HG03103 (cell line): ENCODE measurements at regions not wholly inside any gene's neighbourhood (a gene's known extent, or its start where the extent isn't known, plus 50 kb on each side); places are given as distances from the start of the nearest gene placed in this dataset.
"Not testable (repeated sequence)": the region's sequence is repeated elsewhere in the genome, so short reads cannot be mapped to it uniquely, and the experiment has no call there.

Experiments used
- ATAC-seq: cut with Tn5 transposase; IDR thresholded peaks from one replicate; pipeline ENCODE4 v1.9.1; 2021; ENCODE audit warnings: low read depth; ENCODE audit not compliant: unreplicated experiment

DNA sequence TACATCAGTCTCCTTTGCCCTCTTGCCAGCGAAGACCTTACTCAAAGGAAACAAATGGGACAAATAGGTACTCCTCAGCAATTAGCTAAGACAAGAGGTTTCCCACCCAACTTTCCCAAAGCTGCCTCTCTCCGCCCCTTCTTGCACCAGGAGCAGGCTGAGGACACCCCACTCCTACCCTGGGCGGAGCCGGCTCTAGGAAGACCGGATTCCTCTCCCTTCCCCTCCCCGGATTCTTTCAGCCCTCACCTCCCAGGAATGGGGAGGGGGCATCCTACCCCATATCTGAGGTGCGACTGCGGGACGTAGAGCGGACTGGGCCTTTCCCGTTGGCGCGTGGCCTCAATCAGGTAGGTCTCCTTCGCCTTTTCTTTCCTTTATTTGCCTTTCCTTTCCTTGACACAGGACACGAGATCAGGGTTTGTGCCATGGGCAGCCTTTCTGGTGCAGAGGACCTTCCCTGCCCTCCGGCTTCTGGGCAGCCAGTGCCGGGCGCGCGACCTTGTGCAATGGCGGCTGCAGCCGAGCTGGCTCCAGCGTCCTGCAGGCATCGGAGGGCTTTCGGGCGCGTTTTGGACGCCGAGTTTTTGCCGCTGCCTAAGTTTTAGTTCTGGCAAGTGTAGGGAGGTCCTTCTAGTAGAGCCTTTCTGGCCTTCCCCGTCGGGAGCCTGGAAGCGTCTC is 279.9 kb downstream of the PLS3 start:
- ATAC-seq, result not testable (repeated sequence)

DNA sequence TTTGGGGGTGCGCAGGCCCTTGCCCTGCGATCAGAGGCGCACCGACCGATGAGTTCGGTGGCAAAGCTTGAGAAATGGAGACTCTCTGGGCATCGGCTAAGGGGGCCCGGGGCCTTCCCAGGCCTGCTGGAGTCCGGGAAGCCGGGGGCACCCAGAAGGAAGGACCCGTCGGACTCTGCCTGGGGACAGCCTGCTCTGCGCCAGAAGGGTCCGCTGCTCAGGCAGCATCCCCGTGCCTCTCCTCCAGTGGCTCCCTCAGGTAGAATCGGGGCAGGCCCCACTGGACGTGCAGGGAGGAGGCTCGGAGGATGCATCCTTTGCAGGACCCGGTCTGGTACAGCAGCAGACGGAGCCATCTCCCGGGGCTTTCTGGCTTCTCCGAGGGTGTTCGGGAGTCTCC is 290.0 kb downstream of the PLS3 start:
- ATAC-seq, result not testable (repeated sequence)

DNA sequence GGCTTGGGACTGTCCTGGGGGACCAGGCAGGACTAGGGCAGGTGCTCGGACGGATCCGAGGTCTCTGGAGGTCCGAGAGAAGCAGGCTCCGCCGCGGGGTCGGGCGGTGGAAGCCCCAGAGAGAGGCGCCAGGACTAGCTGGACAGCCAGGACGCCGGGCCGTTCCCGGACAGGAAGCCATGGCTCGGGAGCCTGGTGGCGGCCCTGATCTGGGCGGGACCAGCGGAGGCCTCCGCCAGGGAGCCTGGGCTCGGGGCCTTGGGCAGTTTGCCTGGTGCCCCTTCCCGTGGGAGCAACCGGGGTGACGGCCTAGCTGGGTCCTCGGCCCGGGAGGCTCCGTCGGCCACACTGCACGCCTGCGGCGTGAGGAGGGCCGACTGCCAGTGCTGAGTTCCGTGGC is 292.3 kb downstream of the PLS3 start:
- not testable (repeated sequence) for ATAC-seq

DNA sequence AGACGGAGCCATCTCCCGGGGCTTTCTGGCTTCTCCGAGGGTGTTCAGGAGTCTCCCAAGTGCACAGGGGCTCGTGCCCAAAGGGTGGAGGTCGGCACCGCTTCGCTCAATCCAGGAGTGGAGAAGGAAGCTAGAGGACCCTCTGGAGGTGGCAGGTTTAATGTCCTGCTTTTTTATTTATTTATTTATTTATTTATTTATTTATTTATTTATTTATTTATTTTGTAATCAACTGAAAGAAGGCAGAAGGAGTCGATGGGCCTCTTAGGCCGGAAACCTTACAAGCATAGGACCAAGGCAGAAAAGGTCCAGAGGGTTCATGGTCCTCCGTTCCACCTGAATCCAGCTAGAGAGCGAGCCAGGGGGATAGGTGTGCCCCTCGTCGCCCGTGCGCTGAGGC is 289.4 kb upstream of the AGTR2 start:
- ATAC-seq, result not testable (repeated sequence)

DNA sequence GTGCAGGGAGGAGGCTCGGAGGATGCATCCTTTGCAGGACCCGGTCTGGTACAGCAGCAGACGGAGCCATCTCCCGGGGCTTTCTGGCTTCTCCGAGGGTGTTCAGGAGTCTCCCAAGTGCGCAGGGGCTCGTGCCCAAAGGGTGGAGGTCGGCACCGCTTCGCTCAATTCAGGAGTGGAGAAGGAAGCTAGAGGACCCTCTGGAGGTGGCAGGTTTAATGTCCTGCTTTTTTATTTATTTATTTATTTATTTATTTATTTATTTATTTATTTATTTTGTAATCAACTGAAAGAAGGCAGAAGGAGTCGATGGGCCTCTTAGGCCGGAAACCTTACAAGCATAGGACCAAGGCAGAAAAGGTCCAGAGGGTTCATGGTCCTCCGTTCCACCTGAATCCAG is 286.4 kb upstream of the AGTR2 start:
- not testable (repeated sequence) for ATAC-seq

DNA sequence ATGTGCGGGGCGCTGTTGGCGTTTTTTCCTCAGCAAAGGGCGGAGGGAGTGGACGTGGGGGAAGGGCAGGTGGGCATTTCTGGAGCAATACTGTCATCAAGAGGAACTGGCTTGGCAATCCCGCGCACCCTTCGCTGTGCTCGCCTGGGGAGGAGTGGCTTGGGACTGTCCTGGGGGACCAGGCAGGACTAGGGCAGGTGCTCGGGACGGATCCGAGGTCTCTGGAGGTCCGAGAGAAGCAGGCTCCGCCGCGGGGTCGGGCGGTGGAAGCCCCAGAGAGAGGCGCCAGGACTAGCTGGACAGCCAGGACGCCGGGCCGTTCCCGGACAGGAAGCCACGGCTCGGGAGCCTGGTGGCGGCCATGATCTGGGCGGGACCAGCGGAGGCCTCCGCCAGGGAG is 282.5 kb upstream of the AGTR2 start:
- not testable (repeated sequence) for ATAC-seq

DNA sequence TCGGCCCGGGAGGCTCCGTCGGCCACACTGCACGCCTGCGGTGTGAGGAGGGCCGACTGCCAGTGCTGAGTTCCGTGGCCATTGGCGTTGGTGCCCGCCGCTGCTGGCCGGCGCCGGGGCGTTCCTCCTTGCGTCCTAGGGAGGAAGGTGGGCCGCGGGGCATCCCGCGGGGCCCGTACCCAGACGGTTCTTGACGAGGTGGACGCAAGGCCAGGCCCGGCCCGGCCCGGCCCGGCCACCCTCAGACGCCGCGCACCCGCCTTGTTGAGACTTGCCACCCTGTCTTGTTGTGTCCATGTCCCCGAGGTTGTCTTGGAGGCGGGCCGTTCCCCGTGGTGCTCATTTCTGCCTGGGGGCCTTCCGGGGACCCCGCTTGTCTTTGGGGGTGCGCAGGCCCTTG is 282.0 kb upstream of the AGTR2 start:
- not testable (repeated sequence) for ATAC-seq

DNA sequence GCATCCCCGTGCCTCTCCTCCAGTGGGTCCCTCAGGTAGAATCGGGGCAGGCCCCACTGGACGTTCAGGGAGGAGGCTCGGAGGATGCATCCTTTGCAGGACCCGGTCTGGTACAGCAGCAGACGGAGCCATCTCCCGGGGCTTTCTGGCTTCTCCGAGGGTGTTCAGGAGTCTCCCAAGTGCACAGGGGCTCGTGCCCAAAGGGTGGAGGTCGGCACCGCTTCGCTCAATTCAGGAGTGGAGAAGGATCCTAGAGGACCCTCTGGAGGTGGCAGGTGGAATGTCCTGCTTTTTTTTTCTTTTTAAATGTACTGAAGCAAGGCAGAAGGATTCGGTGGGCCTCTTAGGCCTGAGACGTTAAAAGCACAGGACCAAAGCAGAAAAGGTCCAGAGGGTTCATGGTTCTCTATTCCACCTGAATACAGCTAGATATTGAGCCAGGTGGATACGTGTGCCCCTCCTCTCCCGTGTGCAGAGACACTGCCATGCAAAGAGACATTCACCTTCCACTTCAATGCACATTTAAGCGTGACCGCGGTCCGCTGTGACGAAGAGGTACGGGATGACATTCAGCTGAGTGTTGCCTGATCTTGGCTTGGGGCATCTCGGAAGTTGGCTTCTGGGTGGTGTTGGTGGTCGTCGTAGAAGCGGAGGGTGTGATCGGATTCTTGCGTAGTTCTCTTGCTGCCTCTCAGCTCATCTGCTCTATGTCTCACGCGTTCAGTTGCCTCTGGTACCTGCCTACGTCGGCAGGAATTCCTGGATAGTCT is 281.2 kb upstream of the AGTR2 start:
- no peak for ATAC-seq

DNA sequence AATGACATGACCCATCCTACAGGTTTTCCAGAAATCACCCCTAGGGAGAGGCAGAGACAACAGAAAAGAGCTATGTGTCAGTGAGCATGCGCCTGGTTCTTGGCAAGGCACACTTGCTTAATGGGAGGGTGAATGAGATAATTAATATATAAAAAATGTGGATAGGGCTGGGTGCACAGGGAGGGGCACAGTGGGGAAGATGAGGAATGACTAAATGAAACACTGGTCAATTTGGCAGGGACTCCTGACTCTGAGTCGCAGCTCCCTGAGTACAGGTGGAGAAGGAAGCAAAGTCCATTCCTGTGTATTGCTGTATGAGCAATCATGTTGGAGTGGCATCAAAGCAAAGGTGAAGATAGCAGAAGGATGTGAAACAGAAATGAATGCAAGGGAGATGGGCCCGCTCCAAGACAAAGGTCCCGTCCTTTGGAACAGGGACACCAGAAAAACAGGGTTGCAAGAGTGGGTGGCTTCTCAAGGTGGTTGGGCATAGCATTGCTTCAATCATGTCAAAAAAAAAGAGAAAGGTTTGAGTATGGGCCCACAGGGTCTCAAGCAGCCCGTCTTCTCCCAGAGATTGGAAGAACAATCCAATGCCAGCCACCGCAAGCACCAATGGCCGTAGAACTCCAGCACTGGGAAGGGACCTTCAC is 278.4 kb upstream of the AGTR2 start:
- no peak for ATAC-seq

DNA sequence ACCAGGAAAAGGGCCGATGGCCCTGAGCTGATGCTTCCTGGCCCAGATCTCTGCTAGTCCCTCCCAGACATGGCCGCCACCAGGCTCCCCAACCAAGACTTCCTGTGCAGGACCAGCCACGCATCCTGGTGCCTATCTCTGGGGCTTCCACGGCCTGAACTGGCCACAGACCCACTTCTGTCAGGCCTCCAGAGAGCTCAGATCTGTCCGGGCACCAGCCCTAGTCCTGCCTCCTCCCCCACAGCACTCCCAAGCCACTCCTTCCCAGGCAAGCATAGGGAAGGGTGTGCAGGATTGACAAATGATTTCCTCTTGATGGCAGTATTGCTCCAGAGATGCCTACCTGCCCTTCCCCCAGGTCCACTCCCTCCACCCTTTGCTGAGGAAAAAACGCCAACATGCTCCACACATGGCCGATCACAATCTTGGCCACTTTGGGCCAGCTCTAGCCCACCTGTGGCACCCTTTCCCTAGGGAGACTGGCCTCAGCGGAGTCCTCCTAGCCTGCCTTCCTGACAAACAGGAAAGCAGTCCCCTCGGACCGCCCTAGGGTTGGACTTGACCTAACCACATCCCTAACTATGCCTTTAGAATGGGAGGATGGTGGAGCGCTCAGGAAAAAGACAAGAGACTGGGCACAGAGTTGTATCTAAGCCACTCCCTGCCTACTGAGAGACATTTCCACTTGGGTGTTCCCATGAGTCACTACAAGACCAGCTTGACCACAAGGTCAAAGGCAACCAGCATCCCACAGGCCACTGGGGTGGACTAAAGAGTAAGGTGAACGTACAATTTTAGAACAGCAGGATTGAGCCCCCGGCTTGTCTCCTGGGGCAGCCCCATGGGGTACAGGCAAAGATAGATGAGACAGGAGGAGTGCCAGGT is 277.5 kb upstream of the AGTR2 start:
- peak; percentile 39 for ATAC-seq

DNA sequence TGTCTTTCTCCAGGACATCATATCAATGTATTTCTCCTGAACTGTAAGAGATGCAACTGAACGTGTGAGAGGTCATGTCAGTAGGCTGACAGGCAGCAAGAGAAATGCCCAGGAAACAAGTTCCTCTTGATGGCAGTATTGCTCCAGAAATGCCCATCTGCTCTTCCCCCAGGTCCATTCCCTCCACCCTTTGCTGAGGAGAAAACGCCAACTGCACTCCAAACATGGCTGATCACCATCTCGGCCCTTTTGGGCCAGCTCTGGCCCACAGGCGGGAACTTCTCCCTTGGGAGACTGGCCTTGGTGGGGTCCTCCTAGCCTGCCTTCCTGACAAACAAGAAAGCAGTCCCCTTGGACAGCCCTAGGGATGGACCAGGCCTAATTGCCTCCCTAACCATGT is 276.5 kb upstream of the AGTR2 start:
- ATAC-seq, result no peak

DNA sequence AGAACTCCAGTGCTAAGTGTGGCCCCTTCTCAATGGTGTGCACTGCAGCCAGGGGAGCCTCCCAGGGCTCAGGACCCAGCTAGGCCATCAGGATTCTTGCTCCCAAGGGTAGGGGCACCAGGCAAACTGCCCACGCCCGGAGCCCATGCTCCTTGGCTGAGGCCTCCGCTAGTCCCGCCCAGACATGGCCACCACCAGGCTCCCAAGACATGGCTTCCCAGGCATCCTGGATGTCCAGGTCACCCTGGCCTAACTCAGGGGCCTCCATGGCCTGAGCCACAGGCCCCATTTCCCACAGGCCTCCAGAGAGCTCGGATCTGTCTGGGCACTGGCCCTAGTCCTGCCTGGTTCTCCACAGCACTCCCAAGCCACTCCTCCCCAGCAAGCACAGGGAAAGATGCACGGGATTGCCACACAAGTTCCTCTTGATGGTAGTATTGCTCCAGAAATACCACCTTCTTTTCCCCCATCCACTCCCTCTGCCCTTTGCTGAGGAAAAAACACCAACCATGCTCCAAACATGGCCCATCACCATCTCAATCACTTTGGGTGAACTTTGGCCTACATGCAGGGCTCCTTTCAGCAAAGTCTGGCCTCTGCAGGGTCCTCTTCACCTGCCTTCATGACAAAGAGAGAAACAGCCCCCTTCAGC is 274.7 kb upstream of the AGTR2 start:
- ATAC-seq, result no peak

DNA sequence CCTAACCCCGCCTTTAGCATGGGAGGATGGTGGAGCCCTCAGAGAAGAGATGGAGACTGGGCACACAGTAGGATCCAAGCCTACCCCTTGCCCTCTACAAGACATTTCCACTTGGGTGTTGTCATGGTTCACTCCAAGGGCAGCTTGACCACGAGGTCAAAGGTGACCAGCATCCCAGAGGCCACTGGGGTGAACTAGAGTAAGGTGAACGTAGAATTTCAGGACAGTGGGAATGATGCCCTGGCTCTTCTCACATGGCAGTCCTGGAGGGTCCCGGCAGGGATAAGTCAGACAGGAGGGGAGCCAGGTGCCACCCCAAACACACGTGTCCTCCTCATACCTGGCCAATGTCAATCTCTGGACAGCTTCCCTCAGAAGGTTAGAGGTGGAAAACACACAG is 274.2 kb upstream of the AGTR2 start:
- no peak for ATAC-seq

DNA sequence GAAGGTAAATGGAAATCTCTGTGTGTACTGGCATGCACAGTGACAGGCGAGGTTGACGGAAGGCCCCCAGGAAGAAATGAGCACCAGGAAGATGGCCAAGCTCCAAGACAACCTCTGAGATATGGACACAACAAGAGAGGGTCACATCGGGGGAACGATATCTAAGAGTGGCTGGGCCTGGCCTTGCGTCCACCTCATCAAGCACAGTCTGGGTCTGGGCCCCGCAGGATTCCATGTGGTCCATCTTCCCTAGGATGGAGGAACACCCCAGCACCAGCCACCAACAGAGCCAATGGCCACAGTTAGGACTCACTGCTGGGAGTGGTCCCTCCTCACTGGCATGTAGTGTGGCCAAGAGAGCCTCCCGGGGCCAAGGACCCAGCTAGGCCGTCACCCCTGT is 272.6 kb upstream of the AGTR2 start:
- no peak for ATAC-seq

DNA sequence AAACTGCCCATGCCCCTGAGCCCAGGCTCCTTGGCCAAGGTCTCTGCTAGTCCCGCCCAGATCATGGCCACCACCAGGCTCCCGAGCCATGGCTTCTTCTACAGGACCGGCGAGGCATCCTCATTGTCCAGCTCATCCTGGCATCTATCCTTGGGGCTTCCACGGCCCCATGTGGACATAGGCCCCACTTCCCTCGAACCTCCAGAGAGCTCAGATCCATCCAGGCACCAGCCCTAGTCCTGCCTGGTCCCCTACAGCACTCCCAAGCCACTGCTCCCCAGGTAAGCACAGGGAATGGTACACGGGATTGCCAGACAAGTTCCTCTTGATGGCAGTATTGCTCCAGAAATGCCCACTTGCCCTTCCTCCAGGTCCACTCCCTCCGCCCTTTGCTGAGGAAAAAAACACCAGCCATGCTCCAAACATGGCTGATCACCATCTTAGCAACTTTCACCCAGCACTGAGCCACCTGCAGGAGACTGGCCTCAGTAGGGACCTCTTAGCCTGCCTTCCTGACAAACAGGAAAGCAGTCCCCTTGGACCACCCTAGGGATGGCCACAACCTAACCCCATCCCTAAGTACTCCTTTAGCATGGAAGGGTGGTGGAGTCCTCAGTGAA is 272.1 kb upstream of the AGTR2 start:
- ATAC-seq, result no peak

DNA sequence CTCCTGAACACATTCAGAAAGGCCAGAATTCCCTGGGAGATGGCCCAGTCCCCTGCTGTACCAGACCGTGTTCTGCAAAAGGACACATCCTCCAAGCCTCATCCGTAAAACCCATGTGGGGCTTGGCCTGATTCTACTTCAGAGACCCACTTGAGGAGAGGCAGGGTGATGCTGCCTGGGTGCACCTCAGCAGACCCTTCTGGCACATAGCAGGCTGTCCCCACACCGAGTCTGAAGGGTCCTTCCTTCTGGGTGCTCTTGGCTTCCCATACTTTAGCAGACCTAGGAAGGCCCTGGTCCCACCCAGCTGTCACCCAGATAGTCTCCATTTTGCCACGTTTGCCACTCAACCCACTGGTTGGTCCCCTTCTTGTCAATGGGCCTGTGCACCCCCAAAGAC is 270.1 kb upstream of the AGTR2 start:
- no peak for ATAC-seq

DNA sequence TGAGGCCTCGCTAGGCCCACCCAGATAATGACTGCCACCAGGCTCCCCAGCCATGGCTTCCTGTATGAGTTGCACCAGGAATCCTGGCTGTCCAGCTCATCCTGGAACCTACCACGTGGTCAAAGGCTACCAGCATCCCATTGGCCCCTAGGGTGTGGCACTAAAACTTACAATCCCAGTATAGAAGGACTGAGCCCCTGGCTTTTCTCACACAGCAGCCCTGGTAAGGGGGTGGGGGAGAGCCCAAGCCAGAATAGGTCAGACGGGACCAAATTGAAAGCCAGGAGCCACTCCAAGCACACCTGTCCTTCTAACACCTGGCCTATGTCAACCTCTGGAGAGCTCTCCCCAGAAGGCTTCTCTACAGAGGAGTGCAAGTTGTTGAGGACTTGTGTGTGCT is 269.3 kb upstream of the AGTR2 start:
- no peak for ATAC-seq

DNA sequence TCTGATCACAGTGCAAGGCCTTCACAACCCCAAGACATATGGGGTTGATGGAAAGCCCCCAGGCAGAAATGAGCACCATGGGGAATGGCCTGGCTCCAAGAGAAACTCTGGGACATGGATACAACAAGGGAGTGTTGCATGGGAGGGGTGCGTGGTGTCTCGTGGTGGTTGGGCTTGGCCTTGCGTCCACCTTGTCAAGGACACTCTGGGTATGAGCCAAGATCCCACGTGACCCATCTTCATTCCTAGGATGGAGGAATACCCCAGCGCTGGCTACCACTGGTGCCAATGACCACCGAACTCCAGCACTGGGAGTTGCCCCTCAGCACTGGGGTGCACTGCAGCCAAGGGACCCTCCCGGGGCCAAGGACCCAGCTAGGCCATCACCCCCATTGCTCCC is 267.5 kb upstream of the AGTR2 start:
- ATAC-seq, result no peak

DNA sequence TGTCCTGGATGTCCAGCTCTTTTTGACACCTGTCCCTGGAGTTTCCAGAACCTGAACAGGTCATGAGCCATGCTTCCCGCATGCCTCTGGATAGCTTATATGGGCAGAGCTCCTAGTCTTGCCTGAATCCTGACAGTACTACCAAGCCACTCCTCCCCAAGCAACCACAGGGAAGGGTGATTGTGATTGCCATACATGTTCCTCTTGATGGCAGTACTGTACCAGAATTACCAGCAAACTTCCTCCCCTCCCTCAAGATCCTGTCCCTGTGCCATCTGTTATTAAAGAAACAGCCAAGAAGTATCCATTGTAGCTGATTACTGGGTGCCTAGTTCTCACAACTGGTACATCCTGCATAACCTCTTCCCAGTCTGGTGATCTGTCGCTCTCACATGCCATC is 264.3 kb upstream of the AGTR2 start:
- ATAC-seq, result no peak

DNA sequence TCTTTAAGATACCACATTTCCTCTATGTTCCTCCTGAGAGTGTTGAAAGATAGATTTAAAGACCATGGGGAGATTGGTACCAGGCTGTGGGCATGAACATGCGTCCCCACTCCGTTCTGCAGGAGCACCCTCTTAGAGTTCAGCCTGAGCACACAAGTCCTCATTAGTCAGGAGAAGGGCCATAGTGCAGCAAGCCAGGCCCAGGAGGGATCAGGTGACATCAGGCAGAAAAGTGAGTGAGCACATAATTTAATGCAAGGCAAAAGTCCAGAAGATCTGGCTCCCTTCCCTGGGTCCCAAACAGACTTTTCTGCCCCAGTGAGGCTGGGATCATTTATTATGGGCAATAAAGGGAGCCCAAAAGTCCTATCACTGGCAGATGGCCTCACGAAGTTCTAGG is 263.7 kb upstream of the AGTR2 start:
- ATAC-seq, result no peak
